ENCODE measurements at regions not wholly inside any gene's neighbourhood (a gene's known extent, or its start where the extent isn't known, plus 50 kb on each side); places are given as distances from the start of the nearest gene placed in this dataset.

- Histone ChIP-seq H3K4me3 (ENCODE audit: extremely low read depth in 1 of 4, insufficient read depth in 2 of 4, low read depth in 3 of 4, low read length in 4 of 4) (no peak overlapping the region), H3K79me2 (ENCODE audit: control insufficient read depth in 1 of 2, insufficient read depth in 2 of 2, low read length in 2 of 2) (no peaks in the 10 kb centered on the region), H2AK5ac (ENCODE audit: low read depth, low read length) (no peak overlapping the region), H3K18ac (ENCODE audit: extremely low read depth, low read length) (no peak overlapping the region), H2BK5ac (ENCODE audit: low read depth, low read length) (no peak overlapping the region), H3K4me1 (replicated peaks in 1 of 4; ENCODE audit: control insufficient read depth in 3 of 4, insufficient read depth in 4 of 4, low read length in 3 of 4) (no peaks in the 10 kb centered on the region), H2BK120ac (replicated peaks; ENCODE audit: low read depth, low read length) (no peak overlapping the region), H3K27me3 (replicated peaks in 1 of 4; ENCODE audit: control insufficient read depth in 3 of 4, extremely low read depth in 1 of 4, insufficient read depth in 3 of 4, low read length in 3 of 4) (no peaks in the 10 kb centered on the region), H3K23ac (ENCODE audit: insufficient read length) (no peak overlapping the region), H2BK20ac (ENCODE audit: low read length) (no peak overlapping the region), H3K14ac (ENCODE audit: insufficient read length) (no peak overlapping the region), H4K5ac (ENCODE audit: insufficient read length, low read depth, low read length) (no peak overlapping the region), H3K4me2 (ENCODE audit: insufficient read depth in 1 of 2, low read depth in 2 of 2, low read length in 2 of 2) (no peak overlapping the region), H4K8ac (ENCODE audit: extremely low read depth, insufficient read depth, low read length) (no peak overlapping the region), H2BK15ac (ENCODE audit: low read length) (no peak overlapping the region), H3K79me1 (ENCODE audit: low read depth, low read length) (no peaks in the 10 kb centered on the region), H3K9me3 (ENCODE audit: insufficient read depth in 2 of 2, low read depth in 1 of 2, low read length in 1 of 2) (no peaks in the 10 kb centered on the region), H3K36me3 (ENCODE audit: control insufficient read depth in 2 of 4, insufficient read depth in 4 of 4, low read length in 3 of 4) (no peaks in the 10 kb centered on the region), H4K91ac (replicated peaks; ENCODE audit: insufficient read length, low read length) (no peak overlapping the region), H4K20me1 (replicated peaks in 1 of 2; ENCODE audit: control insufficient read depth in 1 of 2, insufficient read depth in 2 of 2, low read length in 2 of 2) (no peaks in the 10 kb centered on the region), H3K27ac (ENCODE audit: low read depth, low read length) (no peak overlapping the region), H3K23me2 (ENCODE audit: low read depth, low read length) (no peaks in the 10 kb centered on the region), H3K4ac (replicated peaks; ENCODE audit: insufficient read length, low read depth, low read length) (no peak overlapping the region), H2BK12ac (ENCODE audit: low read depth, low read length) (no peak overlapping the region), H3K56ac (replicated peaks; ENCODE audit: insufficient read length, low read depth, low read length) (no peak overlapping the region), H3K9ac (replicated peaks in 1 of 4; ENCODE audit: extremely low read depth in 1 of 4, low read depth in 3 of 4, low read length in 3 of 4) (no peak overlapping the region), H2AFZ (ENCODE audit: low read length) (no peak overlapping the region)
- POLR2A ChIA-PET (ENCODE audit: partially characterized antibody): no interaction called here
- no peak for DNase-seq (ENCODE audit: low read depth in 1 of 2, low spot score in 2 of 2)
- no peak for FAIRE-seq
- TF ChIP-seq TBP (IDR thresholded peaks at IDR 0.05; ENCODE audit: low read depth, low read length) (no peak), TEAD4 (IDR thresholded peaks at IDR 0.05; ENCODE audit: low read depth, low read length) (no peak), ATF2 (IDR thresholded peaks at IDR 0.05; ENCODE audit: low read length) (no peak), SAP30 (IDR thresholded peaks at IDR 0.05; ENCODE audit: insufficient read depth, insufficient replicate concordance, low read length) (no peak), KDM4A (IDR thresholded peaks at IDR 0.05; ENCODE audit: low read depth, low read length, severe bottlenecking) (no peak), CEBPB (IDR thresholded peaks at IDR 0.05; ENCODE audit: low read depth, low read length) (no peak), MAX (IDR thresholded peaks at IDR 0.05) (no peak), ASH2L (IDR thresholded peaks at IDR 0.05; ENCODE audit: low read length) (no peak), EP300 (IDR thresholded peaks at IDR 0.05; ENCODE audit: borderline replicate concordance in 1 of 2, low read depth in 2 of 2, low read length in 2 of 2) (no peak)
- CTCF ChIA-PET (ENCODE audit: partially characterized antibody): interaction anchor here (1.4 to 1.9 kb wide), 3 partner anchors 22 to 697 kb away, joined by 3 to 4 read pairs (median 4); no protein-coding TSS in a partner anchor
- WGBS, 2 experiments (ENCODE audit: extremely low coverage in 1 of 2, insufficient coverage in 1 of 2, insufficient read length in 1 of 2, insufficient replicate concordance in 2 of 2, low coverage in 1 of 2, low lambda C conversion rate in 2 of 2, missing lambda C conversion rate in 1 of 2): 85% methylated on average over 4 of the region's 4 CpGs; no CpG with 5 or more reads in 1 of the 2 experiments
Measured at GRCh38 chr3:111315930-111316587, 225.9 kb upstream of the CD96 start.

Data from H1 (cell line).